Cerebellar nuclear complex (tissue), 1 donor: ENCODE measurements at regions not wholly inside any gene's neighbourhood (a gene's known extent, or its start where the extent isn't known, plus 50 kb on each side); places are given as distances from the start of the nearest gene placed in this dataset.

Source experiments
- DNase-seq, 2 experiments: peaks; one replicate each; lab custom pipeline; 2025; lab: John Stamatoyannopoulos, UW

- no peak for DNase-seq
These were observed 225.9 kb downstream of the PTPRC start for GRCh38 chr1:198864695-198865094.

DNA sequence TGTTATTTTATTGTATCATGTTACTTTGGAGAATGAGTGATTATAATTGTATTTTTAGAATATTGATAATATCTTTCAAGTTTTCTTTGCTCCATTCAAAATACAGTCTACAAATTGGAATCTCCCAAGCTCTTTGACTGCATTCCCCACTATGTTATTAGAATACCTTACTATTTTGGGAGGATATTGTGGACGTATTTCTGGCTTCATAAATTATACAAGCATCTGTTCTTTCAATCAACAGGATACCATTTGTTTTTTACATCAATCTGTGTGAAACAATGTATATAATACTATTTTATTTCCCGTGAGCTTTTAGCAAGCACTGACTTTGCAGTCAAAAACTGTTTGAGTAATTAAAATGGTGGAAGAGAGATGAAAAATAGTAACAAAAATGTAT is 226.5 kb downstream of the PTPRC start:
- no peak for DNase-seq

DNA sequence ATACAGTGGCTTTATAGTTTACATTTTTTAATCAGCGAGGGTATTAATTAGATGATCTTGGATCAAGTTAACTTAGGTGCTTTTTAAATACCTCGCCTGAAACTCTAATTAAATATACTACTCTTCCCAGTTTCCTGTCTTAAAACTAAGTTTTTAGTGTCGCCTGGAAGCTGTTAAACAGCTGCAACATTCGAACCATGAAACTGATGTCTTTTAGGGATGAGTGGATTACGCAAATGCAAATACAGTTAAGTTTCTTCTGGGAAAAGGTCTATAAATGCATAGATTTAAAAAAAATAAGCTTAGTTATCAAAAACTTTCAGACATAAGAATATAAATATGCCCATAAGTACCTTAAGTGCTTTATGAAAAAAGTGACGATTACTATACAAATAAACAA is 228.3 kb downstream of the PTPRC start:
- DNase-seq: no peak

DNA sequence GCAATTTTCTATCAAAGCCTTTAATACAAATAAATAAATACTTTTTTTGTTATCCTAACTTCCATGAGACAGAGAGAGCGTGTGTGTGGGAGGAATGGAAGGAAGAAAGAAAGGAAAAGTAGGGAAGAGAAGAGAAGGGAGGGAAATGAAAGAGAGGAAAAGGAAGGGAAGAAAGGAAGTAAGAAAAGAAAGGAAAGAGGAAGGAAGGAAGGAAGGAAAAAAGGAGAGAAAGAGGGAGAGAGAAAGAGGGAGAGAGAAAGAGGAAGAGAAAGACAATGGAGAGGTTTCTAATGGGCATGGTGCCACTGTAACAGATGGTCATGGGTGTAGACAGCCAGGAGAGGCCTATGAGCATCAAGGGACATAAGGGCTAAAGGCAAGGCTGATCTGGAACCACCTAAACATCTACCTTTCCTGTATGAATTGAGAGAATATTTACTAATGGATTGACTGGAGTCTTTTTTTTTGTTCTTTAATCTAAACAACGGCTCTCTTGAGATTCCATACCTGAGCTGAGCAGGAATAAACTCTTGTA is 234.9 kb downstream of the PTPRC start:
- no peak for DNase-seq

- DNase-seq: no peak
These were observed 237.6 kb downstream of the PTPRC start for GRCh38 chr1:198876371-198876871.

GRCh38 chr1:198878566-198878965 is 239.7 kb downstream of the PTPRC start:
- DNase-seq: no peak

DNA sequence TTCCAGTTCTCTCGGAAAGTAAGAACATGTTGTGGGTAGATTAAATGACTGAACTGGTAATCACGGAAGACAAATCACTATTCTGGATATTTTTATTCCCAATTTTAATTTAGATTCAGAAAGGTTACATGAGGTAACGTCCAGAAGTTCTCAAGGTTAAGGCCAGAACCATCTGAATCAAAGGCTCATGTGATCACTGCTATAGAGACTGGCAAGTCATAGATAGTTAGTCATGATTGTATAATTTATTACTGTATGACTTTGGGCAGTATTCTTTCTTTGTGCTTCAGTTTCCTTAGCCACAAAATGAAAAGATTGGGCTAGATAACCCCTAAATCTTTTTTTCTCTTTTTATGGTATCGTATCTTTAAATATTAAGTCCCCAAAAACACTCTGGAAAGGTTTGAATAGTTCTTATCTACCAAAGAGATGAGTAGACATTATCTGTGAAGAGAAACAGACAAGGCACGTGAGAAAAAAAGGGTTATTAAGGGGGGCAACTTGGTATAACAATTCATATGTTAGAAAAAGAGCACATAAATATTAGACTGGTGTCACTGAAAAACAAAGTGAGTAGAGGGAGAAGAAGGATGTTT is 241.0 kb downstream of the PTPRC start:
- DNase-seq: no peak

- DNase-seq: no peak
These were observed 241.6 kb downstream of the PTPRC start for GRCh38 chr1:198880397-198880796.

DNA sequence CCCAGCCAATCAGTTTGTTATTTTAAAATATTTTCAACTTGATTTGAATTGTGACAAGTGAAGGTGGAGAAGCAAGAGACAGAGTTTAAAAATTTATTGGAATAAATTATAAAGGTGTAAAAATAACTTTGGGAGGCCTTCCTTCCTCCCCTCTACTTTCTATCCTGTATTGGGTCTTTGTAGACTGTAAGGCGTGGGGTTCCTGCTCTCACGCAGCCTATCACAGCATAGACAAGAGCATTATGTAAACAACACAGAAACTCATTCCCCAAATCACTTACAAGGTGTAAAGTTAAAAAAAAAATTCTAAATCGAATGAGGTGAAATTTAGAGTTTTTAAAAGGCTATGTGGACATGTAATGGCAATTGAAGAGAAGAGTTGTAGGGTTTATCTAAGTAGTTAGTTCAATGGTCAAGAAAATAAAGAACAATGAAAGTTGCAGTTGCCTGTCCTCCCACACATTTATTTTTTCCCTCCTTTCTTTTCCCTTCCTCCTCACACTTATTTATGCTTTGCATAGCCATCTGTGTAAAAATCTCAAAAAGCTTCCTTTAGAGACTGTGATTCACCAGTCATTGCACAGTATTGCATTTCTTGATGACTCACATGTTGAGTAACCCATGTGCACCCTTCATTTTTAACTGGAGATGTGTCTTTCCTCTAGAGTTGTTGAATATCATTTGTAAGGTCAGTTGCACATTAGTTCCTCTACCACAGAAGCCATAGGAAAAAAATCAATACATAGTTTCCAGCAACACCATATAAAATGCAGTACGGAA is 242.2 kb downstream of the PTPRC start:
- DNase-seq: no peak

GRCh38 chr1:198883184-198883583 is 244.3 kb downstream of the PTPRC start:
- no peak for DNase-seq

- no peak for DNase-seq
These were observed 249.0 kb downstream of the PTPRC start for GRCh38 chr1:198887866-198888265.

DNA sequence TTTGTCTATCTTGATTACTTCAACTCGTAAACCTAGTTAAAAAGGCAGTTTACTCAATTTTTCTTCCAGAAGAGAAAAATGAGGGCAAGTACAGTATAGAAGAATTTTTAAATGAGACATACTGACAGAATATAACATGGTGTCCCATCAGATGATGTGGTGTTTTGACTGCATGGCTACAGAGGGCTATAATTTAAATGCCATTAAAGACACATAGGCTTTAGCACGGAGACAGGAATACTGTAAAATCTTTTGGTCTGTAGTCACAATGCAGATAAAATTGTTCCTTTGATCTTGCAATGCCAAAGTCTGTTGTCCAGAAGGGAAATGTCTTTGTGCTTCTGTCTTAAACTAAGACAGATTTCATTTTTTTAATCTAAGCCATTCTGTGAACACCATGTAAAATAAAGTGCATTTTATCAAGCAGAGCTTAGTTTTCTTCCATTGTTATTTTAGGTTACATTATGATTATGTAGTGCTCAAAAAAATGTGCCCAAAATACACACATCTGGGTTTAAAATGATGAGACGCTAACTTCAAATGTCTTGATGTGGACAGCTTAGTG is 249.6 kb downstream of the PTPRC start:
- DNase-seq: no peak

- no peak for DNase-seq
These were observed 250.3 kb downstream of the PTPRC start for GRCh38 chr1:198889101-198889500.

DNA sequence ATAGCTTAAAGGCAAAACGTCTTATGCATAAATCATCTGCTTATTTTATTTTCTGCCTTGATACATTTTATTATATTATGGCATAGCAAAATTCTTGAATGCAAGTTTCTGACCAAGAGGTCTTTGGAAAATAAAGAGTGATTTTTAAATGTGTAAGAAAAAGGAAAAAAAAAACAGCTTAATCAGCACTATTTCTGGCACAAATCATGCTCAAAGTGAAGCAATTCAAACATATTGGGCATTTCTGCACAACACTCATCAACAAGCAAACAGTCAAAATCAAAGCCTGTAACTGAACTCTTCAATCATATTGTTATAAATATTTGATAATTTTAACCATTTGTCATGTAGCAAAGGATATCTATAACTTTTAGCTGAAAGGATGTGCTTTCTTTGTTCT is 250.9 kb downstream of the PTPRC start:
- DNase-seq: no peak

- DNase-seq: no peak
These were observed 251.5 kb downstream of the PTPRC start for GRCh38 chr1:198890214-198890930.

GRCh38 chr1:198892065-198892464 is 253.2 kb downstream of the PTPRC start:
- DNase-seq: no peak

GRCh38 chr1:198893141-198893540 is 254.3 kb downstream of the PTPRC start:
- DNase-seq: no peak

- no peak for DNase-seq
These were observed 255.1 kb downstream of the PTPRC start for GRCh38 chr1:198893763-198894444.

DNA sequence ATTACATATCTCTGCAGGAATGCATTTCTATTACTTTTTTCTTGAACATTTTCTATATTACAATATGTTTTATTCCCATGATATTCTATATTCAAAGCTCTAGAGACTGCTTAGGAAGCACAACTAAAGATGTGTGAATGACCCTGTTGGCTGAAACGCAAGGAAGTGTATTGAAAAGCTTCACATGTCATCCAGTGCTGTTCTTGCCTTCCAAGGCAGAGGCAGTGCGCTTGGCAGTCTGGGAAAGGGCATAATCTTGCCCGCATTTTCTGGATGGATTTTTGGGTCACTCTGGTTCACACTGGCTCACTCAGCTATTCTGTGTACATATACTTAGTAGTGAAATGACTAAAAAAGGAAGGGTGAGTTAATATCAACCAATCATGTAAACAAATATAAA is 262.4 kb downstream of the PTPRC start:
- DNase-seq: no peak

- peak in 1 of 2 experiments; percentile 33 for DNase-seq
These were observed 263.8 kb downstream of the PTPRC start for GRCh38 chr1:198902655-198903054.

GRCh38 chr1:198903203-198903602 is 264.4 kb downstream of the PTPRC start:
- no peak for DNase-seq

- no peak for DNase-seq
These were observed 264.8 kb downstream of the PTPRC start for GRCh38 chr1:198903621-198904020.
